ENCODE measurements at regions not wholly inside any gene's neighbourhood (a gene's known extent, or its start where the extent isn't known, plus 50 kb on each side); places are given as distances from the start of the nearest gene placed in this dataset.

DNA sequence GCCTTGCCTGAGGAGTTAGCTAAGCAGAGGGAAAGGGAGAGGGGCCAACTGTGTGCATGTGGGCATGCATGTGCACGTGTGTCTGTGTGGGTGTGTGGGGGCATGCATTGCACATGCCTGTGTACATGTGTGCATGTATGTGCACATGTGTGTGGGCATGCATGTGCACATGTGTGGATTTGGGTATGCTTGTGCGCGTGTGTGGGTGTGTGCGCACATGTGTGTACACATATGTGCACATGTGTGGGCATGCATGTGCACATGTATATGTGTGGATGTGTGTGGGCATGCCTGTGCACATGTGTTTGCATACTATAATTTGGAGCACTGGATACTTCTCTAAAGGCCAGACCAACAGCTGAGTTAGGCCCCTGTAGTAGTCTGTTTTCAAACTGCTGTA, 350.0 kb downstream of the PRDM2 start:
- Histone ChIP-seq H3K9me1 (replicated peaks; ENCODE audit: control insufficient read depth, extremely low read depth, insufficient read depth, low read length) (no peaks in the 10 kb centered on the region), H3K9ac (replicated peaks; ENCODE audit: extremely low read depth, insufficient read depth, low read length) (no peak overlapping the region), H3K79me2 (ENCODE audit: control insufficient read depth, insufficient read depth, low read length) (no peaks in the 10 kb centered on the region), H2AFZ (ENCODE audit: low read depth, low read length) (no peak overlapping the region), H3K27me3 (ENCODE audit: control insufficient read depth in 2 of 2, insufficient read depth in 2 of 2, low read length in 2 of 2) (no peaks in the 10 kb centered on the region), H3K9me3 (replicated peaks; ENCODE audit: control insufficient read depth, insufficient read depth, low read length) (no peaks in the 10 kb centered on the region), H3K27ac (ENCODE audit: insufficient read depth, low read depth, low read length) (no peak overlapping the region), H3K4me3 (replicated peaks in 1 of 3; ENCODE audit: insufficient read depth in 1 of 3, low read depth in 1 of 3, low read length in 3 of 3) (no peak overlapping the region), H3K36me3 (ENCODE audit: control insufficient read depth in 2 of 2, extremely low read depth in 1 of 2, insufficient read depth in 2 of 2, low read length in 2 of 2) (no peaks in the 10 kb centered on the region), H4K20me1 (replicated peaks; ENCODE audit: control insufficient read depth, extremely low read depth, insufficient read depth, low read length) (no peaks in the 10 kb centered on the region), H3K4me1 (ENCODE audit: control insufficient read depth, extremely low read depth, insufficient read depth, low read length) (no peaks in the 10 kb centered on the region), H3K4me2 (ENCODE audit: insufficient read depth, low read length) (no peak overlapping the region)
- BruUV-seq (replicated peaks), result no TSS peak
- dilution Hi-C loops (cut with MboI; ENCODE audit: extremely low pct_ligation_motif_present, low sequenced_read_pairs) (no loop called here), intact Hi-C loops (cut with micrococcal nuclease) (no loop called here)
- ChIA-PET POLR2A (no interaction called here), CTCF (no interaction called here)
- FAIRE-seq (no peak), DNase-seq (ENCODE audit: low read depth, low spot score) (no peak)
- no peak for TF ChIP-seq JUN (IDR thresholded peaks at IDR 0.05; ENCODE audit: borderline replicate concordance, insufficient read depth, insufficient read length, low read depth)
- TF ChIP-seq, protein P1, sequence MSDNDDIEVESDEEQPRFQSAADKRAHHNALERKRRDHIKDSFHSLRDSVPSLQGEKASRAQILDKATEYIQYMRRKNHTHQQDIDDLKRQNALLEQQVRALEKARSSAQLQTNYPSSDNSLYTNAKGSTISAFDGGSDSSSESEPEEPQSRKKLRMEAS (IDR thresholded peaks at IDR 0.05; ENCODE audit: insufficient read depth, insufficient read length), result peak; percentile 64

DNA sequence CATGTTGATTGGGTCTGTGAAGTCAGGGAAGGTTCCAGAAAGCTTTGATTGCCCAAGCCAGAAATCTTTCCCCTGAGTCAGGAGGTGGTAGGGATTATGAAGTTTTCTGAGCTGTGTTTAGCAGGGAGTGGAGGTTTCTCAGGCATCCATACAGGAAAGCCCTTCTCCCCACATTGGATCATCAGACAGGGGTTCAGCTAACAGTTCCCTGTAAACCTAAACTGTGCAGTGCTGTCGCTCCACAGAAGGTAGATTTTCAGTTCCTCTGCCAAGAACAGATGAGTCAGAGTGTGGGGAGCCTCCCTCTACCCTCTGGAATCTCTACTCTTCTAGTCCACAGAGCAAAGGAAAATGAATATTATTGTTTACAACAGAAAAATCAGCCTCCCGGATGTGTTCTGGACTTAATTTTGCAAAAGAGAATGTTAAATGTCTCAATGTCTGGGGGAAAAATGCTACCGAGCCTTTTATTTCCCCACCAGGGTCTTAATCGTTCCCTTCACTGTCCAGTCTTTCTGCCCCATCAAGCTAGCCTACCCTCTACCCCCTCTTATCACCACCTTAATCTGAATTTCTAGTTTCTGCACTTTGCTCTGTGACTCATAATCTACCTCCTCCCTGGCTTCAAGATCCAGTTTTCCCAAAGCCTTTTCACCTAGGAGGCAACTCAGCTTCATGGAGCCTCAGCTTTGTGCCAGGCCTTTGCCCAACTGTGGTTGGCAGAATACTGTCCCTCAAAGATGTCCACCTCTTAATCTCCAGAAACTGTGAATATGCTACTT, 355.6 kb downstream of the PRDM2 start:
- Histone ChIP-seq H3K4me2 (ENCODE audit: insufficient read depth, low read length) (no peak overlapping the region), H3K27ac (ENCODE audit: insufficient read depth, low read depth, low read length) (no peak overlapping the region), H2AFZ (ENCODE audit: low read depth, low read length) (no peak overlapping the region), H3K4me3 (replicated peaks in 1 of 3; ENCODE audit: insufficient read depth in 1 of 3, low read depth in 1 of 3, low read length in 3 of 3) (no peak overlapping the region), H4K20me1 (replicated peaks; ENCODE audit: control insufficient read depth, extremely low read depth, insufficient read depth, low read length) (no peaks in the 10 kb centered on the region), H3K79me2 (ENCODE audit: control insufficient read depth, insufficient read depth, low read length) (no peaks in the 10 kb centered on the region), H3K9ac (replicated peaks; ENCODE audit: extremely low read depth, insufficient read depth, low read length) (no peak overlapping the region), H3K9me3 (replicated peaks; ENCODE audit: control insufficient read depth, insufficient read depth, low read length) (no peaks in the 10 kb centered on the region), H3K4me1 (ENCODE audit: control insufficient read depth, extremely low read depth, insufficient read depth, low read length) (no peaks in the 10 kb centered on the region), H3K9me1 (replicated peaks; ENCODE audit: control insufficient read depth, extremely low read depth, insufficient read depth, low read length) (no peaks in the 10 kb centered on the region), H3K27me3 (ENCODE audit: control insufficient read depth in 2 of 2, insufficient read depth in 2 of 2, low read length in 2 of 2) (no peaks in the 10 kb centered on the region), H3K36me3 (ENCODE audit: control insufficient read depth in 2 of 2, extremely low read depth in 1 of 2, insufficient read depth in 2 of 2, low read length in 2 of 2) (no peaks in the 10 kb centered on the region)
- ChIA-PET CTCF (no interaction called here), POLR2A (no interaction called here)
- no peak for DNase-seq (ENCODE audit: low read depth, low spot score)
- BruUV-seq (replicated peaks), result no TSS peak
- dilution Hi-C loops (cut with MboI; ENCODE audit: extremely low pct_ligation_motif_present, low sequenced_read_pairs), result no loop called here
- TF ChIP-seq JUN (IDR thresholded peaks at IDR 0.05; ENCODE audit: borderline replicate concordance, insufficient read depth, insufficient read length, low read depth) (no peak), MYC (IDR thresholded peaks at IDR 0.05; ENCODE audit: low read depth, low read length) (no peak), FOS (IDR thresholded peaks at IDR 0.05; ENCODE audit: borderline replicate concordance, insufficient read depth, low read length) (no peak), POLR2A (IDR thresholded peaks at IDR 0.05; ENCODE audit: low read depth, low read length) (no peak), POLR2AphosphoS5 (IDR thresholded peaks at IDR 0.05; ENCODE audit: insufficient read depth, low read depth, low read length) (no peak), GATA2 (IDR thresholded peaks at IDR 0.05; ENCODE audit: insufficient read depth, insufficient read length, low read depth, low read length) (no peak), EZH2 (IDR thresholded peaks at IDR 0.05; ENCODE audit: borderline replicate concordance, low read depth, low read length, severe bottlenecking) (no peak)
- TF ChIP-seq, protein P1 (IDR thresholded peaks at IDR 0.05; ENCODE audit: insufficient read depth, insufficient read length), result no peak
- TF ChIP-seq, protein P2, sequence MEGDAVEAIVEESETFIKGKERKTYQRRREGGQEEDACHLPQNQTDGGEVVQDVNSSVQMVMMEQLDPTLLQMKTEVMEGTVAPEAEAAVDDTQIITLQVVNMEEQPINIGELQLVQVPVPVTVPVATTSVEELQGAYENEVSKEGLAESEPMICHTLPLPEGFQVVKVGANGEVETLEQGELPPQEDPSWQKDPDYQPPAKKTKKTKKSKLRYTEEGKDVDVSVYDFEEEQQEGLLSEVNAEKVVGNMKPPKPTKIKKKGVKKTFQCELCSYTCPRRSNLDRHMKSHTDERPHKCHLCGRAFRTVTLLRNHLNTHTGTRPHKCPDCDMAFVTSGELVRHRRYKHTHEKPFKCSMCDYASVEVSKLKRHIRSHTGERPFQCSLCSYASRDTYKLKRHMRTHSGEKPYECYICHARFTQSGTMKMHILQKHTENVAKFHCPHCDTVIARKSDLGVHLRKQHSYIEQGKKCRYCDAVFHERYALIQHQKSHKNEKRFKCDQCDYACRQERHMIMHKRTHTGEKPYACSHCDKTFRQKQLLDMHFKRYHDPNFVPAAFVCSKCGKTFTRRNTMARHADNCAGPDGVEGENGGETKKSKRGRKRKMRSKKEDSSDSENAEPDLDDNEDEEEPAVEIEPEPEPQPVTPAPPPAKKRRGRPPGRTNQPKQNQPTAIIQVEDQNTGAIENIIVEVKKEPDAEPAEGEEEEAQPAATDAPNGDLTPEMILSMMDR (IDR thresholded peaks at IDR 0.05; ENCODE audit: extremely low read depth in 1 of 2, insufficient read depth in 1 of 2, low read depth in 1 of 2, low read length in 2 of 2), result no peak
- no peak for FAIRE-seq
- intact Hi-C loops (cut with micrococcal nuclease), result no loop called here
